Peyer's patch (tissue), 4 donors: ENCODE measurements at regions not wholly inside any gene's neighbourhood (a gene's known extent, or its start where the extent isn't known, plus 50 kb on each side); places are given as distances from the start of the nearest gene placed in this dataset.

Source experiments
- DNase-seq, 3 donors: peaks; one replicate each; pipeline ENCODE4 v3.0.0-alpha.2; 2017 to 2019
- H3K27ac ChIP-seq, 4 donors: fragments of 200-600 bp; sonication (generic); one replicate each; pipeline ENCODE4 v1.5.1; 2016 to 2019
- H3K27me3 ChIP-seq, 2 donors: fragments of 200-600 bp; sonication (generic); one replicate each; pipeline ENCODE4 v1.5.1; 2019
- H3K36me3 ChIP-seq, 3 donors: fragments of 200-600 bp; sonication (generic); one replicate each; pipeline ENCODE4 v1.5.1; 2016 to 2019
- H3K4me1 ChIP-seq, 4 donors: fragments of 200-600 bp; sonication (generic); one replicate each; pipeline ENCODE4 v1.5.1; 2016 to 2019
- H3K4me3 ChIP-seq, 4 donors: fragments of 200-600 bp; sonication (generic); 1 replicate in 3 of 4; 2 replicates in 1 of 4; pipeline ENCODE4 v1.5.1; 2016 to 2019; ENCODE audit warnings: mild to moderate bottlenecking in 1 of 4
- H3K9me3 ChIP-seq, 4 donors: fragments of 200-600 bp; sonication (generic); one replicate each; pipeline ENCODE4 v1.5.1; 2016 to 2019; ENCODE audit warnings: mild to moderate bottlenecking in 1 of 4
- CTCF ChIP-seq, 6 experiments: fragments of 450-650 bp in 4 of 6; fragments of 200-600 bp in 2 of 6; sonication (generic) in 1 of 6; IDR thresholded peaks; one replicate each; pipeline ENCODE4 v1.5.1; 2017 to 2019; ENCODE audit warnings: antibody characterized with exemption in 6 of 6, mild to moderate bottlenecking in 3 of 6, moderate library complexity in 1 of 6
- POLR2A ChIP-seq, 2 donors: fragments of 450-650 bp; IDR thresholded peaks; one replicate each; pipeline ENCODE4 v1.5.1; 2017; ENCODE audit warnings: antibody characterized with exemption in 2 of 2, mild to moderate bottlenecking in 2 of 2, moderate library complexity in 2 of 2

DNA sequence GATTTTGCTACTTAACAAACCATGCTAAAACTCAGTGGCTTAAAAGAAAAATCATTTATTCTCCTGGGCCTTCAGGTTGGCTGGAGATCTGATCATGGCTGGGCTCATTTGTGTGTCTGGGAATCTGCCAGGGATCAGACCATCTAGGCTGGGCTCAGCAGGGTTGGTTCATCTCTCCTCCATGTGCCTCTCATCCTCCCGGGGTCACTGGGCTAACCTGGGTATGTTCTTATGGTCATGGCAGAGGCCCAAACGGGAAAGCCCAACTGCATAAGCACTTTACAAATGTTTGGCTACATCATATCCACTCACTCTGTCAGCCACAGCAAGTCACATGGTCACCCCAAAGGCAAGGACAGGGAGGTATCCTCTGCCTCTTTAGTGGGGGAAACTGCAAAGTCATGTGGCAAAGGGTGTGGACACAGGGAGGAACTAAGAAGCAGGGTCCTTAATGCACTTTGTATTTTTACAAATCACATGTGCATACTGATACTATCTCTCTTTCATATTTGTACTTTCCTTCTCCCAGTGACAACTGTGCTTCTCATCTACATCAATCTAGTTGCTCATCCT is 231.4 kb downstream of the BUB3 start:
- TF ChIP-seq POLR2A (IDR thresholded peaks at IDR 0.05), result no peak
- TF ChIP-seq CTCF (IDR thresholded peaks at IDR 0.05), result no peak

GRCh38 chr10:123389520-123389919 is 235.3 kb downstream of the BUB3 start:
- Histone ChIP-seq H3K4me3 (no peak overlapping the region), H3K4me1 (no peaks in the 10 kb centered on the region), H3K36me3 (no peaks in the 10 kb centered on the region), H3K27me3 (no peaks in the 10 kb centered on the region), H3K9me3 (no peaks in the 10 kb centered on the region), H3K27ac (no peak overlapping the region)
- DNase-seq, result no peak
- TF ChIP-seq CTCF (IDR thresholded peaks at IDR 0.05) (no peak), POLR2A (IDR thresholded peaks at IDR 0.05) (no peak)

More for the DNA sequence above, 231.4 kb downstream of the BUB3 start:
- DNase-seq, result no peak
- Histone ChIP-seq H3K27me3 (no peaks in the 10 kb centered on the region), H3K4me3 (no peak overlapping the region), H3K36me3 (no peaks in the 10 kb centered on the region), H3K4me1 (no peaks in the 10 kb centered on the region), H3K9me3 (no peaks in the 10 kb centered on the region), H3K27ac (no peak overlapping the region)

- Histone ChIP-seq H3K9me3 (no peaks in the 10 kb centered on the region), H3K4me1 (no peaks in the 10 kb centered on the region), H3K27me3 (no peaks in the 10 kb centered on the region), H3K4me3 (no peak overlapping the region), H3K36me3 (no peaks in the 10 kb centered on the region), H3K27ac (no peak overlapping the region)
- DNase-seq, result no peak
- TF ChIP-seq CTCF (IDR thresholded peaks at IDR 0.05), result no peak
- no peak for TF ChIP-seq POLR2A (IDR thresholded peaks at IDR 0.05)
Observed at GRCh38 chr10:123390332-123390731, 236.1 kb downstream of the BUB3 start.

GRCh38 chr10:123390874-123391273 is 236.7 kb downstream of the BUB3 start:
- no peaks in the 10 kb centered on the region for H3K4me1 ChIP-seq
- H3K9me3 ChIP-seq, result no peaks in the 10 kb centered on the region
- H3K27ac ChIP-seq, result no peak overlapping the region
- TF ChIP-seq POLR2A (IDR thresholded peaks at IDR 0.05) (no peak), CTCF (IDR thresholded peaks at IDR 0.05) (no peak)
- DNase-seq, result no peak
- no peak overlapping the region for H3K4me3 ChIP-seq
- no peaks in the 10 kb centered on the region for H3K27me3 ChIP-seq
- H3K36me3 ChIP-seq, result no peaks in the 10 kb centered on the region

DNA sequence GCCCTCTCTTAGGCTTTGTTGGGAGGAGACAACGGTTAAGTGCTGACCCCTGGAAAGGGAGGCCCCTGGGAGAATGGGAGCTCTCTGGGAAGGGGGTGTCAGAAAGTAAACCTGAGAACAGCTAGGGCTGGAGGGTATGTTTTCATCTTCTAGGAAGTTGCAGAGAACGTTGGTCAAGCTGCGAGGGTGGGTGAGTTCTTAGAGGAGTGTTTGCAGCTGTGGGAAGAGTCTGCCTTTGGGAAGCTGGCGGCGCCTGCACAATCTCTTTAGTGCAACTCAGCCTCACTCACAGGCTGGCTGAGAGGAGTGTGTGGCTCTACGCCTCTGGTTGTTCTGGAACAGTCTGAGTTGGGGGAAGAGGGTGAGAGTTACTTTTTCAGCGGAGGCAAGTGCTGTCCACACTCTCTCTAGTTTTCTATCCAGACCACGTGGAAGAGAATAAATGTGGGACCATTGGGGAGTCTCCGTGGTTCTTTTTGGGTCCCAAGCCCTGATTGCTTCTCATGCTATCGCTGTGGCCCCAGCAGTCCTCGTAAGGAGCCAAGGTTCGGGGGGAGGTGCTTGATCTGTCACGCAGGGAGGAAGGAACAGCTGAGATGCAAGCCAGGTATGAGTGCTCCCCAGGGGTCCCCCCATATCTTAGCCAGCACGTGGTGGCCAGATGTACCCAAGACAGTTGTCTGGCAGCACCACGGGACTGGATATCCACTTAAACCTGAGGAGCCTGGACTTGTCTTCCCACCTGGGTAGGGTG is 237.2 kb downstream of the BUB3 start:
- H3K4me3 ChIP-seq, result no peak overlapping the region
- H3K4me1 ChIP-seq, result no peaks in the 10 kb centered on the region
- DNase-seq, result no peak
- H3K27me3 ChIP-seq, result no peaks in the 10 kb centered on the region
- H3K9me3 ChIP-seq, result no peaks in the 10 kb centered on the region
- TF ChIP-seq POLR2A (IDR thresholded peaks at IDR 0.05), result no peak
- no peak for TF ChIP-seq CTCF (IDR thresholded peaks at IDR 0.05)
- H3K36me3 ChIP-seq, result no peaks in the 10 kb centered on the region
- H3K27ac ChIP-seq, result no peak overlapping the region
